Fibroblast of gingiva (primary cell): ENCODE measurements at regions not wholly inside any gene's neighbourhood (a gene's known extent, or its start where the extent isn't known, plus 50 kb on each side); places are given as distances from the start of the nearest gene placed in this dataset.

Source experiments
- DNase-seq: peaks from one replicate; pipeline ENCODE4 v3.0.0-alpha.2; 2011; ENCODE audit warnings: low read depth

DNA sequence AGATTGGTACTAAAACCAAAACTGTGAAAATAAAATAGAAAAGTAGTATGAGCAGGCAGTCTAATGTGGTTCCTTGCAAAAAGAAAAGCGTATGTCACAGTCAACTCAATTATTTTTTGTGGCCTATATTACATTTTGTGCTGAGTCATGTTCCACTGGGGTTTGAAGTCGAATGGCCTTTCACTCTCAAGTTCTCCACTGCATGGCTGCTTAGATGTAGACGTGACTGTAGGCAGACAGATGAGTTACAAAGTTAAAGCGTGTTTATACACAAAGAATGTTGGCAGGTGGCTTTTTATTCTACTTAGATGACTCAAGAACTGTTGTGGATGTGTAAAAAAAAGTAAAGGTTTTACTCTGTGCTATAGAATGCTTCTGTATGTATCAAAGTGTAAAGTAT lies 133.9 kb downstream of the SLITRK6 start:
- peak; percentile 3 for DNase-seq

DNA sequence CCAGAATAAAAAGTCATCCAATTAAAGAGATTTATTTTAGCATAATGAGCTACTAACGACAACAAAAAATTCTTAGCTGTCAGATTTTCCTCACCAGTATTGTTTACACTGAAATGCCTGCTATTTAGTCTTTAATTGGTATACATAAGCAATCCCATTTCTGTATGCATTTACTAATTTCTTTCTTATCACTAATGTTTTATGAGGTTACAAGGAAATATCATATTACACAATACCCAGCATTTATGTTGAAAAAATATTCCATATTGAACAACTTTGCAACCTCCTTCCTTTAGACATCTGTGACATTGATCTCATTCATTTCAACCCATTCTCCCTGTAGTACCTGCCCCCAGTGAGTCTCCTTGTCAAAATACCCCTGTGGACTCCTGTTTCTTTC lies 135.4 kb downstream of the SLITRK6 start:
- no peak for DNase-seq

DNA sequence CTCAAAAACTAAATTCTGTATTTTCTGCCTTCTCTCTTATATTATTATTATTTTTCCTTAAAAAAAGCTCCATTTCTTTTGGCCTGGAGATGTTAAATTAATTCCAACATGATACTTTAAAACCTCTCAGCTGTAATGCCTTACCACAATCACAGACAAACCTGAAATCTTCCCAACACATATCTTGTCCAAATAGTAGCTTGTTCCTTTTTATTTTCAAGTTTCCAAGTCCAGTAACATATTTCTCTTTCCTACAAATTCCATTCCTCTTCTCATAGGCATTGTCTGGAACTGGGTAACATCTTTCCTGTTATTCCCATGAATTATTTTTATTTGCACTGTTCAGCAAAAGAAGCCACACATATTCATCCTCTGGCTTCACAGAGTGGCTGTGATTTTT lies 137.0 kb downstream of the SLITRK6 start:
- no peak for DNase-seq

DNA sequence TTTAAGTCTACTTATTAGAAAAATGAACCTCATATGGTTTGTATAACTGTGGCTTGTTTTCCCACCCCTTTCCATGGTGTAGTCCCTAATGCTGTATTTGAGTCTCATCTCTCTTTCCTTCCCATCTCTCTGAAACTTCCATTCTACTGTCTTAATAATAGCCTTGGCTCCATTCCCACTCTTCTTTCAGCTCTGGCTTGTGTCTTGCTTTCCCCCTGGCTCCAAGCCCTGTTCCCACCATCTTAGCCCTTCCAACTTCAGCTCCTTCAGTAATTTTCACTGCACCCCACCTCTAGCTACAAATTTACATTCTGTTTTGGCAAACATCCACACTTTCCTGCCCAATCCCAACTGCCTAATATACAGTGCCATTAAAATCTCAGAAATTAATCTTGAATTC lies 137.5 kb downstream of the SLITRK6 start:
- DNase-seq, result no peak

DNA sequence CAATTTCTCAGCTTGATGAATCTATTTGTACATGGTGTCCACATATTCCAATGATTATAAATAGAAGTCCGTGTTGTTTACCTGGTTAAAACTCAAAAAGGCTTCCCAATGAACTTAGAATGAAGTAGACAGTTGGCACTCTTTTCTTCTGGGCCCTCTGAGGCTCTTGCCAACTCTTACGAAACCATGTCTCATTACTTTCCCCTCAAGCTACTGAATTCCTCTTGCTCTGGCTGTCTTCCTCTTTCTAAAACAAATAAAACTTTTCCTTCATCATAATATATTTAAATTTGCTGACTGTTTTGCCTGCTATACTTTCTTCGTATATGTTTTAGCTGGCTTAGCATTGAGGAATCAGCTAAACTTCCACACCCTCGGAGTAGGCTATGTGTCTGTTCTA lies 139.7 kb downstream of the SLITRK6 start:
- peak; percentile 55 for DNase-seq

DNA sequence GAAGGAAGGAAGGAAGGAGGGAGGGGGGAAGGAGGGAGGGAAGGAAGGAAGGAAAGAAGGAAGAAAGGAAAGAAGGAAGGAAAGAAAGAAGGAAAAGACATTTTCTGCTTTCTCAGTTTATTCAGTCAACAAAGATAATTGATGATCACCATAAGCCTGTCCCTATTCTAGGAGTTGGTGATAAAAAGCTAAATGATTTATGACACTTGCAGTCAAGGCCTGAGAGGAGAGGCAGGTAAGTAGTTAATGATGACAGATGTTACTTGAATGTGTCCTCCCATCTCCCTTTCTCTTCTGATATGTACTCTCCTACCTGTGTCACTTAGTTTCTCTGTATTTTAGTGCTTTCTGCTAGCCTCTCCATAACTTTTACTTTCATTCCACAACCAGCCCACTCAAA lies 141.3 kb downstream of the SLITRK6 start:
- no peak for DNase-seq

DNA sequence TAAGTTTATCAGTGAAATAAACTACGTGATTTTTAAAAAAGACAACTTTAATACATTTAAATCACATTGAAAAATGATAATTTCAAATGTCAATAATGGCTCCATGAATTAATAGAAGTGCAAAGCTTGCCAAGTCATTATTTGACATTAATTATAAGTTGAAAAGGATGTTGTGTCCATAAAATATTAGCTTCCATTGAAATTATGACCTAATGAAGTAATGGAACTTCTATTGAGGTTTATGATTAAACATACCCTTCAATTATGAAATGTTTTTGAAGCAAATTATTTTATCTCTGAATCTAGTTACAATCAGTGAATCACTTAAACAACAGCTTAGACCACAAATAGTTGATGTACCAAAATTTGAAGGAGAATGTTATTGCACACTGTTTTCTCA lies 144.2 kb downstream of the SLITRK6 start:
- DNase-seq, result no peak

DNA sequence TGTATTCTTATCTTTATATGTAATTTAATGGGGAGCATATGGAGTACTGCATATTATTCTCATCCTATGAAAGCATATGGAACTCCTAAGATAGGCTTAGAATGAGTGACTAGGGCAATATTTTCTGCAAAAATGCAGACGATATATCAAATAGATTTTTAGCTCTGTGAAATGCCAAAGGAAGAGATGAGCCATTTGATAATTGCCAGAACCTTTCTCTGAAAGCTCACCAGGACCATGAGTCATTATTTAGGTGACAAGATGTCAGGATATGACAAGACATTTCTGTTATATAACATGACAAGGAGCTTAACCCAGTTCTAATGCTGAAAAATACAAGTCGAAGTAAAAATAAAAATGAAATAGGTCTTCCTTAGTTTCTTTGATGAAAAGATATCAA lies 145.0 kb downstream of the SLITRK6 start:
- no peak for DNase-seq

DNA sequence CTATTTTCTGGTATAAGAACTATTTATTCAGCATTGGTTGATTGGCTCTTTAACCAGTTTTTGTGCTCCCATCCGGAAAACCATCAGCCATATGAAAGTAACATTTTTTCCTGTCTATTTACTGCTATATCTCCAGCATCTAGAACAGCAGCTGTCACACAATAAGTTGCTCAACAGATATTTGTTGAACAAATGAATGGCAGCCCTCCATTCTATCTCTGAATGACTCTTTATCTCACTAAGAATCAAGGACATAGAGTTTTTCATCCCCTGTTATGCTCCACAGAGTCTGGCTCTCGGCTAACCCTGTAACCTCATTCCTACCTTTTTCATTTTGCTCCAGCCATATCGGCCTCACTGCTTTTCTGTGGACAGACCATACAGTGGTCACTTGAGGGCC lies 145.5 kb downstream of the SLITRK6 start:
- no peak for DNase-seq

DNA sequence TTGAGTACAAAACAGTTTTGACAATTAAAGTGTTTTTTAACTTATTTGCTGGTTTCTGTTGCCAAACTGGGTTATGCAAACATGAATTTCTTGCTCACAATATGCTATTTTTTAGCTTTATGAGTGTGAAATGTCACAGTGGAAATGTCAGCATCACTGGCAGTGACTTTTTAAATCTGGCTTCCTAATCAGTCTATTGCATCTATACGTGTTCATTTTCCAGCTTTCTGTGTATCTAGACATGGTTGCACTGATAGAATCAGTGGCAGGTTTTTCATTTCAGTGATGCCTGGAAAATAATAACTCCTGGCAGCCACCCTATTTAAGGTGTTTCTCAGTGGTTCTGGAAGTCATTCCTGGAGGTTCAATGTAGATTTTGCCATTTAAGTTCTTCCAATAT lies 146.7 kb downstream of the SLITRK6 start:
- no peak for DNase-seq

DNA sequence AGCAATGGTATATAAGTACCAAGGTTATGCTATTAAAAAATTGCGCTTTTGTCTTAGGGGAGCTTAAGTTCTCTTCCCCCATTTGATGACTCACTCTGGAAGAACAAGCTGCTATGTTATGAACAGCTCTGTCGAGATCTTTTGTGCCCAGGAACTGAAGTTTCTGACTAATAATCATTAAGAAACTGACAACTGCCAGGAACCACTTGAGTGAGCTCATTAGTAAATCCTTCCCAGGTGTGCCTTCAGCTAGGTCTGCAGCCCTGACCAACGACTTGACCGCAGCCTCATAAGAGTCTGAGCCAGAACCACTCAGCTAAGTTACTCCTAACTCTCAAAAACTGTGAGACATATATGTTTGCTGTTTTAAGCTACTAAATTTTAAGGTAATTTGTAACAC lies 147.8 kb downstream of the SLITRK6 start:
- DNase-seq, result no peak

DNA sequence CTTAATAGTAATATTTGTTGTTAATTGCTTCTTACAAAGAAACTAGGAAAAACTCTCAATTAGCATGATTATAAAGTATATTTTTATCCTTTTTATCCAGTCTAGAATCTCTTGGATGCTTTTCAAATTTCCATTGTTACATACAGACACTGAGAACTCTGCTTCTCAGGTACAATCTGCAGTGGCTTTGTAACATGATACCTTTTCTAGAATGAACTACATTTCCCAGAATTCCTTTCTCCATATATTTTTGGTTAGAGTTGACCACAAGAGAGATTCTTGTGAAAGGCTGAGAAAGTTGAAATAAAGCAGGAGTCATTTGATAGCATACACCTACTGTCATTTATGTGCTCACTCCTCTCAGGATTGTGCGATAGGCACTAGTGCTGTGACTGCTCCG lies 148.6 kb downstream of the SLITRK6 start:
- DNase-seq, result no peak

DNA sequence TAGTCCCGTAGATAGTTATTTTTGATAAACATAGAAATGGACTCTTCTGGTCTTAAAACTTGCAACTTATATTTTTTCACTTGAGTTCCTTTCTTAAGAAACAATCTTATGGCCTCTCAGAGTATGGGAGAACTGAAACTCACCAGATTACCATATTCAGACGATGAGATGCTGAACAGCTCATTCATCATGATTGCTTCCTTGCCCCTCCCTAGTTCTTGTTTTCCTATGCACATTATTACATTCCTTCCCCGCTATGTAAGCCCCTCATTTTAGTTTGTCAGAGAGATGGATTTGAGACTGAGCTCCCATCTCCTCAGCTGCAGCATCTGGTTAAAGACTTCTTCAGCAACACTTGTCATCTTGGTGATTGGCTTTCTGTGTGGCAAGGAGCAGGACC lies 158.5 kb downstream of the SLITRK6 start:
- DNase-seq, result no peak

DNA sequence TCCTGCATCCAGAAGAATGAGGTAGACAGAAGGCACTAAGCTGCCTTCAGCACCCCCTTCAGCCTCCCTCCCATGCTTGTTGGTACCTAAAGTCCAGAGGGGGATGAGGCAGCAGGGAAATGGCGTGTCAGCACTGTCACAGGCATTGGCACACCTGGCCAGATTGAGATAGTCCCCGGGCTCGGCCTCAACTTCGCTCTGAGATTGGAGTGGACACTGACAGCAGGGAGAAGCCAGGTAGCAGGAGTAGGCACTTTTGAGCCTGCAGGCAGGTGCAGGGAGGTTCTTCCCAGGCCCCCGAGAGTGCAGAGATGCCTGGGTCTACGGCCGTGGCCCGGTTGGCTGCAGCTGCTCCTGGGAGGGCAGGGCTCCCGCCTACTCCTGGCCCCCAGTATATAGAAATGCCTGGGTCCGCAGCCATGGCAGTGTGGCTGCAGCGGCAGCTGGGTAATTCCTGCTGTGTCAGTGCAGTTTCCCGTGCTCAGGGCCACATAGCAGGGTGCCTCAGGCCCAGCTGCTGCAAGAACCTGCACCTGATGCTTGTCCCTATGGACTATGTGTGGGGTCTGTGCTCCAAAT lies 160.3 kb downstream of the SLITRK6 start:
- no peak for DNase-seq

DNA sequence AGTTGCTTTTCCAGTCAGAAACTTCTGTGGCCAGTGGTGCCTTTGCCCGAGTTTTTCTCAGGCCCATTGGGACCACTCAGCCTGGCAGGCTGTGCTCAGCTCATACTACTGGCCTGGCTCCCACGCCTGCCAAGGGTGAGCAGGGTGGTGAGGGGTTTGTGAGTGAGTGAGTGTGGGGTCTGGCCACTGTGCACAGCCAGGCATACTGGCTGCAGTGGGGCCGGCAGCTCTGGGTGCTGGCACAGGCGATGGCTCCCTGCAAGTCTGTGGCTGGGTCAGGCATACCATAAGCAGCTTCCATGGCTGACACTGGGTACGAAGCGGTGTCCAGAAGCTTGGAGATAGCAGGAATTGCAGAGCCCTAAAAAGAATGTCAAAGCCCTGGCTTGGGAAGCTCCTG lies 161.0 kb downstream of the SLITRK6 start:
- DNase-seq, result no peak

DNA sequence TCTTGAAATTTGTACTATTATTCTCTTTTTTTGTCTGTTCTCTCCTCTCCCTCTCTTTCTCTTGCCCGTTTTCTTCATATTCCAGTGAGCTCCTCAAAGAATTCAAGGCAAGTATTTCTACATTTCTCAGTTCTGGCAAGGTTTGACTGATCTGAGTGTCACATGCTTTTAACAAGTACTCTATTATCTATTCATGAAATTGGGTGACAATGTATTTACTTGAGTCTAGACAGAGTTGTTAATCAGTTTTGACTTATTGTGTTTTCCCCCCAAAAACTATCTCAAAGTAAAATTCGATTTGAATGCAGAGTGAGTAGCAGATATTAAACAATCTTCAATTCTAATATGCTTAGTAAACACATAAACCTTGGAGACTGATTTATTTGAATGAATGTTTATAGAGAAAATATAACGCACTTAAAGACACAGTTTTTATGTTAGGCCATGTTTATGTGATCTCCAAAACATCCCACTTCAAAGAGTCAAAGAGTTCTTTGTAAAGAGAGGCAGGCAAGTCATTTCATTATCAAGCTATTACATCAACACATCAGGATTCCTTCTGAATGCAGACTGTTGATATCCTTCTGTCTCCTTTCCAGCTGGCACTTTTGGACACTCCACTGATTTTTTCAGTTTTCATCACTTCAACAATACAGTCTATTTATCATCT lies 166.6 kb downstream of the SLITRK6 start:
- DNase-seq, result no peak

DNA sequence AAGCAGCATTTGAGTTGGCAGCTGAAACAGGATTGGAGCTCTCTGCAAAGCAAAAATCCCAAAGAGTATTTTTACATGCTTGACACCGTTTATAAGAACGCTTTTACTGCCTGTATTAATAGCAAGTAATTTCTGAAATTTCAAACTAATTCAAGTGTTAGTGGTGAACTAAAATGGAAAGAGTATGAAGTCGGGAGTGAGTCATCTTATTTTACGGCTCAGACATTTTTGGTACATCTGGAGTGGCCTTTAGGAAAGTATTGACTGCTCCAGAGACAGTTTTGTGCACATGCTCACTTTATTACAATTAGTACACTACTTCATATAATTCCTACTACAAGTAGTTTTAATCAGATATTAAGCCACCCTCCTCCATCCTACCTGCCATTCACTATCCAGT lies 167.4 kb downstream of the SLITRK6 start:
- no peak for DNase-seq

DNA sequence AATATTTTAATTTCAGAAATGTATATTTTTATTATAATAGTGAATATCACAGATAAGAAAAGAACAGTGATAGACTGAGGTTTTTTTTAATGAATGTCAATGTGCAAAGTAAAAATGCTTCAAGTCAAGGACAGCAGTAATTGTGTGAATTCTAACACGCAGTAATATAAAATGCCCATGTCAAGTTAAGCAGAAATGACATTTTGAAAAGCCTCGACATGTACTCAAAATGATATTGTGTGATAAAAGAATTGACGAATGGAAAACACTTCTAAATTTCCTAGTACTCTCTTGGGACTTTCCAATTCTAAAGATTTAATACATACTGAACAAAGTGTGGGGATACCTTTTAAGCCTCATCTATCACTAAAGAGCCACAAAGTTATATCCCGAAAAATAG lies 172.6 kb downstream of the SLITRK6 start:
- no peak for DNase-seq

DNA sequence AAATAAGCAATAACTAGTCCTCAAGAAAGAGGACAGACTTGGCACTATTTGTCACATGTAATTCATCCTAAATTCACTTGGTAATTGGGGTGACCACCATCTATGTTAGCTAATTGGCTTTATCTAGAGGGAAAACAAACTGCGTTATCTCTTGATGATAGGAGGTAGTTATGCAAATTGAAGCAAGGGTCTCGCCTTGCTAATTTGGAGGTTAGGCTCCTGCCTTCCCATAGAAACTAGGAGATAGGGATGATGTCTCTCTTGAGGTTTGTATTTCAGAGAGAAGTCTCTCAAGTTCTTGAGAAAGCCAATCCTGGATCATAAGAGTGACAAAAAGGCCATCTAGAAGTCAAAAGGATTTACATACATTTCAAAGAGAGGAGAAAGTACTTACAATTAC lies 179.9 kb downstream of the SLITRK6 start:
- no peak for DNase-seq

DNA sequence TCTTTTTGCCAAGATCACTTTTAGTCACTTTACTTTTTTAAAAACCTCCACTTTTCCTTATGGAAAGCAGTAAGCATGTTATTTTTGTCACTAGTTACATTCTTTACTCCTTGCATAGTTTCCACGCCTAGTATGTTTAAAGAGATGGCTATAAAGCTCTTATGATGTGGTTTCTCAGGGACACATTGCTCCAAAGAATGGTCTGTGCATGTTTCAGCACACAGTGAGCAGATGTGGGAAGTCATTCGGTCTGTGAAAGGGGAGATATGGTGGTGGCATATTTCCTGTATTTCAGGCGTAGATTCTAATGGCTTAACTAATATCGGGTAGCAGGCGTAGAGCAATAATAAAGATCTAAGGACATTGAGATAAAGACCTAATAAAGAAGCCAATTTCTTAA lies 180.7 kb downstream of the SLITRK6 start:
- DNase-seq, result no peak

DNA sequence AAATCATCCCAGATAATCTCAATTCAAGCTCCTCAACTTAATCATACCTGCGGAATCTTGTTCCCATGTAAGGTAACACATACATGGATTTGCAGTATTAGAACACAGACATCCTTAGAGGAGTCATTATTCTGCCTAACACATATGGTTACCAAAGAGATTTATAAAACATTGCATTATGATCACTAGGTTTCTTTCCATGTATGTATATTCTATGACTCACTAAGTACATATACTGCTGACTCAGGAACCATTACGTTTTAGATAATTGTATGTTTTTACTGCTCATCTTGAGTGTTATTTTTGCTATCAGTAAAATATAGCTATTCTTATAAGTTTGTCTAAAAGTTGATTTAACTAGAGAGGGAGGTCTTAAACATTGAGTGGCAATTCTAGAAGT lies 182.9 kb downstream of the SLITRK6 start:
- DNase-seq, result no peak

DNA sequence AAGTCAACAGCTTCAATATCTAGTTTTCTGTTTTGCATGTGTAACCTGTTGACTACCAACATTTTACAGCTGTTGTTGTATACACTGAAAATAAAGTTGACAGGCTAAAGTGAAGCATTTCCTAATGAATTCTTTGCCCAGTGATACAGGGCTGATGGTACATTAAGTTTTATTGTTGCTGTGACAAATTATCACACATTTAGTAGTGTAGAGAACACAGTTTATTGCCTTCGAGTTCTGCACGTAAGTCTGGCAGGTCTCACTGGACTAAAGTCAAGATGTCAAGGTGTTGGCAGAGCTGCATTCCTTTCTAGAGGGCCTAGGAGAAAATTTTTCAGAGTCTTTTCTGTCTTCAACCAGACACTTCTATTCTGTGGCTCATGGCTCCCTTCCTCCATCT lies 184.2 kb downstream of the SLITRK6 start:
- DNase-seq, result no peak

DNA sequence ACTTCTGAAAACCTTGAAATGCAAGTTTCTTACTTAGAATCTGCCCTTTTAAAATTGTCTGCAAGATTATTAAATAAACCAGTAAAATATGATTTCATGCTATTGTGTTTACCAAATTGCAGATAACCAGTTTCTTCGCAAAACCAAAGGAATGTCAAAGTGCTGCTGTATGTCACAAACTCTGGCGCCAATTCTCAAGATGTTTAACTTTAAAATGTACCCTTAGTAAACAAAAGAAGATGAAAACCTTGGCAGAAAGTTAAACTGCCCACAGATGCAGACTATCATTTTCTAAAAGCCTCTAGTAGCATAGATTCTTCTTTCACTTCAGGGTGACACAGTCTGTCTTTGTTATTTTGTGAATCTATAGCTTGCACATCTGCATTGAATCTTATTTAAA lies 189.2 kb downstream of the SLITRK6 start:
- peak; percentile 4 for DNase-seq

DNA sequence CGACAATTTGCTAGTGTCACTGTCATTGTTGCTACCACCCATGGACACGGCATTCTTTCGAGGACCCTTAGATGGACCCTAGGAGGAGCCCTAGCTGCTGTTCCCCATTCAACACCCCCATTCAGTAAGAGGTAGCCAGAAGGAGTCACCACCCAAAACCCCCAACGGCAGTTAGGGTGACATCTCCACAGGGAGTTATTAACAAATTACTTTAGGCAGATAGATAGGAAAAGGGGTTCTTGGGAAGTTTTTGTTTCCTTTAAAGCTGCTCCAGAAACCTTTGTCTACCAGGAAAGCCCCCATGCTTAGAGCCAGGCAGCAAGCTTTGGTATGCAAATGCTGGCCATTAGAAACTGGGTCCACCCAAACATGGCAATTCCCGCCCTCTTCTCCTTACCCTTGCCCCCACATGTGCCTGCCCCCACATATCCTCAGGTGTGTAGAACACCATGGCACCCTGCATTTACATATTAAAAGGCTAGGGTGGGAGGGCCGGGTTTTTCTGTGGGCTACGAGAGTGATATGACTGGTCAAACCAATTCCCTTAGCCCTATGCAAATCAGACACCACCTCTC lies 190.9 kb downstream of the SLITRK6 start:
- DNase-seq, result no peak
